Activated naive CD8-positive, alpha-beta T cell (primary cell): ENCODE measurements at regions not wholly inside any gene's neighbourhood (a gene's known extent, or its start where the extent isn't known, plus 50 kb on each side); places are given as distances from the start of the nearest gene placed in this dataset.

Experiments used
- H3K27ac Mint-ChIP-seq: one replicate; pipeline ENCODE4 v1.8.0; 2021; ENCODE audit warnings: mixed read lengths
- H3K27me3 Mint-ChIP-seq: one replicate; pipeline ENCODE4 v1.8.0; 2021; ENCODE audit warnings: mixed read lengths
- H3K36me3 Mint-ChIP-seq: one replicate; pipeline ENCODE4 v1.8.0; 2021; ENCODE audit warnings: mixed read lengths
- H3K4me1 Mint-ChIP-seq: one replicate; pipeline ENCODE4 v1.8.0; 2021; ENCODE audit warnings: low read depth, mixed read lengths
- H3K4me3 Mint-ChIP-seq: one replicate; pipeline ENCODE4 v1.8.0; 2021; ENCODE audit warnings: mild to moderate bottlenecking, mixed read lengths
- H3K9me3 Mint-ChIP-seq: one replicate; pipeline ENCODE4 v1.8.0; 2021; ENCODE audit warnings: low read depth, mixed read lengths

- no peak overlapping the region for H3K27ac Mint-ChIP-seq
- no peaks in the 10 kb centered on the region for H3K4me1 Mint-ChIP-seq
- H3K27me3 Mint-ChIP-seq, result peaks cover 5% of the 10 kb centered on the region
- no peaks in the 10 kb centered on the region for H3K9me3 Mint-ChIP-seq
- no peaks in the 10 kb centered on the region for H3K36me3 Mint-ChIP-seq
- no peak overlapping the region for H3K4me3 Mint-ChIP-seq
These were observed 648.5 kb downstream of the BRD1 start for GRCh38 chr22:49179175-49179574.

DNA sequence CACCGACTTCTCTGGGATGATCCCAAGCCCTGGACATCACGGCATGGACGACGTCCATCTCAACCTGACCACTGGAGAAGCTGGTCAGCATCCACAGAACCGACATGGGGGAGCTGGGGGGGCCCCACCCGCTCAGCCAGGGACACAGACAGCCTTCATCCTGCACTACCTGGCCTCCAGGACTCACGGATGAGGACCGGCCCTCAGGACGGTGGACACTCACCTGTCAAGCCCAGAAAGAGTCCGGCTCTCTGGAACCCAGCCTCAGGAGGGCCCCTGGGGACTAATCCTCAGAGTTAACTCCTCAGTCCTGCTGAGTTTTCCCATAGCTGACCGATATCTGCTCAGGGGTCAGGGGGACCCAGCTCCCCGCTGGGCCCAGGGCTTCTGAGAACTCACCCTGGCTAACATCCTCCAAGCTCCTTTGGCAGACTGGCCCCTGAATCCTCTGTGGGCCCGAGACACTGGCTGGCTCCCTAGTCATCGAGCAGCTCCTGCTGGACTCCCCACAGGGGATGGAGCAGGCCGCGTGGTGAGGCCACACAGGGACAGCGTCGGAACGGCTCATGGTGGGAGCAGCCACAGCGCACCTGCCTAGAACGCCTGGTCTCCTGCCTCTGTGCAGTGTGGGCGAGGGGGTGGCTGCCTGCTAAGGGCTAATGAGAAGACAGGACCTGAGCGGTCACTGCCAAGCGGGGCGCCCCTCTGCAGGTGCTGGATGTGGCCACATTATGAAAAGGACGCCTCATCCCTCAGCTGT is 649.2 kb downstream of the BRD1 start:
- H3K27ac Mint-ChIP-seq, result no peak overlapping the region
- H3K9me3 Mint-ChIP-seq, result no peaks in the 10 kb centered on the region
- no peak overlapping the region for H3K4me3 Mint-ChIP-seq
- no peaks in the 10 kb centered on the region for H3K36me3 Mint-ChIP-seq
- H3K4me1 Mint-ChIP-seq, result no peaks in the 10 kb centered on the region
- H3K27me3 Mint-ChIP-seq, result peaks cover 5% of the 10 kb centered on the region

GRCh38 chr22:49177666-49178065 is 650.0 kb downstream of the BRD1 start:
- no peaks in the 10 kb centered on the region for H3K36me3 Mint-ChIP-seq
- no peaks in the 10 kb centered on the region for H3K9me3 Mint-ChIP-seq
- no peak overlapping the region for H3K27ac Mint-ChIP-seq
- H3K27me3 Mint-ChIP-seq, result peaks cover 5% of the 10 kb centered on the region
- no peak overlapping the region for H3K4me3 Mint-ChIP-seq
- H3K4me1 Mint-ChIP-seq, result no peaks in the 10 kb centered on the region

- H3K4me3 Mint-ChIP-seq, result no peak overlapping the region
- H3K36me3 Mint-ChIP-seq, result no peaks in the 10 kb centered on the region
- H3K27ac Mint-ChIP-seq, result no peak overlapping the region
- H3K4me1 Mint-ChIP-seq, result no peaks in the 10 kb centered on the region
- no peaks in the 10 kb centered on the region for H3K9me3 Mint-ChIP-seq
- peaks cover 5% of the 10 kb centered on the region for H3K27me3 Mint-ChIP-seq
These were observed 650.7 kb downstream of the BRD1 start for GRCh38 chr22:49176956-49177355.

- Mint-ChIP-seq H3K27ac (no peak overlapping the region), H3K4me3 (no peak overlapping the region), H3K27me3 (peaks cover under 1% of the 10 kb centered on the region), H3K36me3 (no peaks in the 10 kb centered on the region), H3K4me1 (no peaks in the 10 kb centered on the region), H3K9me3 (no peaks in the 10 kb centered on the region)
These were observed 657.6 kb downstream of the BRD1 start for GRCh38 chr22:49170053-49170452.

GRCh38 chr22:49169074-49169744 is 658.5 kb downstream of the BRD1 start:
- H3K36me3 Mint-ChIP-seq, result no peaks in the 10 kb centered on the region
- no peaks in the 10 kb centered on the region for H3K4me1 Mint-ChIP-seq
- H3K27ac Mint-ChIP-seq, result no peak overlapping the region
- no peak overlapping the region for H3K4me3 Mint-ChIP-seq
- H3K9me3 Mint-ChIP-seq, result no peaks in the 10 kb centered on the region
- no peaks in the 10 kb centered on the region for H3K27me3 Mint-ChIP-seq

GRCh38 chr22:49168219-49168813 is 659.4 kb downstream of the BRD1 start:
- Mint-ChIP-seq H3K4me3 (no peak overlapping the region), H3K27me3 (no peaks in the 10 kb centered on the region), H3K36me3 (no peaks in the 10 kb centered on the region), H3K4me1 (no peaks in the 10 kb centered on the region), H3K27ac (no peak overlapping the region), H3K9me3 (no peaks in the 10 kb centered on the region)

DNA sequence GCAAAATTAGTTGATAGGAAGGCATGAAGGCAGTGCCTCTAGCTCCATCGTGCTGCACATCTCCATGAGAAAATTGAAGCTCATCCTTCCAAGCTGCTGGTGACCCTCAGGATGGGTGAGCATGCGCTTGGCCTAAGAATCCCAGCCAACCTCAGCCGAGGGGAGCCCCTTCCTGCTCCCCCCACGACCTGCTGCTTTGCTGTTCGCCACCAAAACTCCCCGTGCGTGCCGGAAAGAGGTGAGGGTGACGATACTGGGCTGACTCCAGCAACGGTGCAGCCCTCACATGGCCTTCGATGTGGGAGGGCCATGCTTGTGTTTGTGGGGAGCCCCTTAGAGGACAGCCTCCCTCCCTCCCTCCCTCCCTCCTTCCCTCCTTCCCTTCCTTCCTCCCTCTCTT is 660.9 kb downstream of the BRD1 start:
- H3K36me3 Mint-ChIP-seq, result no peaks in the 10 kb centered on the region
- no peak overlapping the region for H3K27ac Mint-ChIP-seq
- no peaks in the 10 kb centered on the region for H3K9me3 Mint-ChIP-seq
- H3K4me3 Mint-ChIP-seq, result no peak overlapping the region
- H3K4me1 Mint-ChIP-seq, result no peaks in the 10 kb centered on the region
- no peaks in the 10 kb centered on the region for H3K27me3 Mint-ChIP-seq

DNA sequence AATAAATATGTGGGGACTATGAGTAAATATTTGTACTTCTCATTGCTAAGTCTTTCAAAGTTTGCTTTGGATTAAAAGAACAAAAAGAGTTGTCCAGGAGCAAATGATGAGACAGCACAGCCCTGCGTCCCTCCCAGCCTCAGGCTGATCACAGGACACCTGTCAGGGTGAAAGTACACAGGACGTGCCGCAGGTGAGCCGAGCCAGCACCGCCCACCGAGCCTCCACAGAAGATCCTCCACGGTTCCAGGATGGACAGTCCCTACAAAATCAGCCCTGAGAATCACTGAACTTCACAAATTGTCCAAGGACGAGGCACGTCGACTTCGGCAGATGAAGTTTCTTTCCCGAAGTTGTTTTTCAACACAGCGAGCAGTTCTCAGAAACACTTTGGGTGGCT is 661.5 kb downstream of the BRD1 start:
- no peaks in the 10 kb centered on the region for H3K4me1 Mint-ChIP-seq
- H3K9me3 Mint-ChIP-seq, result no peaks in the 10 kb centered on the region
- H3K27ac Mint-ChIP-seq, result no peak overlapping the region
- H3K36me3 Mint-ChIP-seq, result no peaks in the 10 kb centered on the region
- H3K4me3 Mint-ChIP-seq, result no peak overlapping the region
- no peaks in the 10 kb centered on the region for H3K27me3 Mint-ChIP-seq

GRCh38 chr22:49164773-49165320 is 662.8 kb downstream of the BRD1 start:
- H3K27me3 Mint-ChIP-seq, result no peaks in the 10 kb centered on the region
- no peaks in the 10 kb centered on the region for H3K36me3 Mint-ChIP-seq
- H3K27ac Mint-ChIP-seq, result no peak overlapping the region
- no peaks in the 10 kb centered on the region for H3K4me1 Mint-ChIP-seq
- no peak overlapping the region for H3K4me3 Mint-ChIP-seq
- no peaks in the 10 kb centered on the region for H3K9me3 Mint-ChIP-seq

- Mint-ChIP-seq H3K27ac (peak overlapping the region; percentile 16), H3K27me3 (no peaks in the 10 kb centered on the region)
These were observed 663.5 kb downstream of the BRD1 start for GRCh38 chr22:49163960-49164690.

DNA sequence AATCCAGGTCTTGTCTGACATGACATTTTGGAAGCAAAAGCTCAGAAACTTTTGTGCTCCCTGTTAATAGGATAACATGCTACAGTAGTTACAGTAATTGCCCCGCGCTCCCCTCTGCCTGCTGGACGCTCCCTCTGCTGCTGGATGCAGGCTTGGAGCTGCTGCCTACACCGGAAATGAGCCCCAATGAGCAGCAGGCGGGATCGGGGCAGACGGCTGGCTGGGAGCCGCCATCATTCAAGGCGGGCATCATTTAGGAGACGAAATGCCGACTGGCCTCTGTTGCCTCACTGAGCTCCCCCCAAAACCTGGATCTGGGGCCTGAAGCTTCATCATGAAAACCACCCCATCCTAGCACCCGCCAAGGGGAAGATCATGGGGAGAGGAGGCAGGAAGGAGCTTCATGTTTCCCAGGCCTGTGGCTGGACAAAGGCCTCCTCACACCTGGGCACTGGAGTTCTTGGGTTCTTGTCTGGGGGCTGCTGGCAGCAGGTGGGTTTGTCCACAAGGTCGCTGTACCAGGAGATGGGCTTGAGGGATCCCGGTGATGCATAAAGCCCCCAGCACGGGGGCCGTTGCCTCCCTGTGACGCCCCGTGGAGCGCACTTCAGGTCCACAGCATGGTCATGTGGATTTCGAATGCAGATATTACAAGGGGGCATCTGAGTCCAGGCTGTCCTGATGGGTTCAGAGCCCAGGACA is 664.3 kb downstream of the BRD1 start:
- H3K4me3 Mint-ChIP-seq, result no peak overlapping the region
- no peaks in the 10 kb centered on the region for H3K9me3 Mint-ChIP-seq
- no peaks in the 10 kb centered on the region for H3K4me1 Mint-ChIP-seq
- no peak overlapping the region for H3K27ac Mint-ChIP-seq
- H3K27me3 Mint-ChIP-seq, result no peaks in the 10 kb centered on the region
- no peaks in the 10 kb centered on the region for H3K36me3 Mint-ChIP-seq

More at GRCh38 chr22:49163960-49164690, 663.5 kb downstream of the BRD1 start:
- Mint-ChIP-seq H3K4me1 (no peaks in the 10 kb centered on the region), H3K4me3 (no peak overlapping the region), H3K36me3 (no peaks in the 10 kb centered on the region), H3K9me3 (no peaks in the 10 kb centered on the region)

GRCh38 chr22:49162841-49163240 is 664.8 kb downstream of the BRD1 start:
- H3K27me3 Mint-ChIP-seq, result no peaks in the 10 kb centered on the region
- H3K4me1 Mint-ChIP-seq, result no peaks in the 10 kb centered on the region
- H3K9me3 Mint-ChIP-seq, result no peaks in the 10 kb centered on the region
- H3K27ac Mint-ChIP-seq, result no peak overlapping the region
- H3K4me3 Mint-ChIP-seq, result no peak overlapping the region
- no peaks in the 10 kb centered on the region for H3K36me3 Mint-ChIP-seq

GRCh38 chr22:49161002-49161850 is 666.4 kb downstream of the BRD1 start:
- no peaks in the 10 kb centered on the region for H3K27me3 Mint-ChIP-seq
- no peak overlapping the region for H3K27ac Mint-ChIP-seq
- no peaks in the 10 kb centered on the region for H3K9me3 Mint-ChIP-seq
- no peak overlapping the region for H3K4me3 Mint-ChIP-seq
- no peaks in the 10 kb centered on the region for H3K36me3 Mint-ChIP-seq
- H3K4me1 Mint-ChIP-seq, result no peaks in the 10 kb centered on the region
